ENCODE measurements at regions not wholly inside any gene's neighbourhood (a gene's known extent, or its start where the extent isn't known, plus 50 kb on each side); places are given as distances from the start of the nearest gene placed in this dataset.

DNA sequence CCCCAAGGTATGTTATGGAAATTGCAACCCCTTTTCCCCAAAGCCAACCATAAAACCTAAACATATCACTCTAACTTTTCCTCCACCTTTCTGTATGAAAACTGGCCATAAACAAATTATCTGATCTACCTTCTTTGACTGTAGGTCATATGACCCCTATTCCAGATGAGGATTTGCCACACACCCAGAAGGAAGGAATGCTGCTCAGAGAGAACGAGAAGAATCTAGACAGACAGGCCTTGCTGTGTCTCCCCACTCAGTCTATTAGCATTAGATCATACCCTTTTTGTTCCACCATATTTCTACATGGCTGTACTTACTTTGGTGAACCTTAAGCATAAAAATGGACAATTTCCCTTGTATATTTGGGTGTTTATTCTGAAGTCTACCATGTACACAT, 113.0 kb upstream of the PHYHIPL start:
- TF ChIP-seq, protein P1, sequence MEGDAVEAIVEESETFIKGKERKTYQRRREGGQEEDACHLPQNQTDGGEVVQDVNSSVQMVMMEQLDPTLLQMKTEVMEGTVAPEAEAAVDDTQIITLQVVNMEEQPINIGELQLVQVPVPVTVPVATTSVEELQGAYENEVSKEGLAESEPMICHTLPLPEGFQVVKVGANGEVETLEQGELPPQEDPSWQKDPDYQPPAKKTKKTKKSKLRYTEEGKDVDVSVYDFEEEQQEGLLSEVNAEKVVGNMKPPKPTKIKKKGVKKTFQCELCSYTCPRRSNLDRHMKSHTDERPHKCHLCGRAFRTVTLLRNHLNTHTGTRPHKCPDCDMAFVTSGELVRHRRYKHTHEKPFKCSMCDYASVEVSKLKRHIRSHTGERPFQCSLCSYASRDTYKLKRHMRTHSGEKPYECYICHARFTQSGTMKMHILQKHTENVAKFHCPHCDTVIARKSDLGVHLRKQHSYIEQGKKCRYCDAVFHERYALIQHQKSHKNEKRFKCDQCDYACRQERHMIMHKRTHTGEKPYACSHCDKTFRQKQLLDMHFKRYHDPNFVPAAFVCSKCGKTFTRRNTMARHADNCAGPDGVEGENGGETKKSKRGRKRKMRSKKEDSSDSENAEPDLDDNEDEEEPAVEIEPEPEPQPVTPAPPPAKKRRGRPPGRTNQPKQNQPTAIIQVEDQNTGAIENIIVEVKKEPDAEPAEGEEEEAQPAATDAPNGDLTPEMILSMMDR (conservative IDR thresholded peaks at IDR 0.05; ENCODE audit: low read depth, low read length): no peak
- no peak for TF ChIP-seq EZH2 (IDR thresholded peaks at IDR 0.05; ENCODE audit: low read length, unreplicated experiment)

Measured in PC-3 (cell line).